Endothelial cell of umbilical vein (primary cell): ENCODE measurements at regions not wholly inside any gene's neighbourhood (a gene's known extent, or its start where the extent isn't known, plus 50 kb on each side); places are given as distances from the start of the nearest gene placed in this dataset.

ENCODE experiments used
- BruUV-seq: library from RNA; stranded (reverse); fragments of 400-500 nt; replicated peaks from 2 replicates; lab custom pipeline; 2021; lab: Mats Ljungman, UMichigan
- CTCF ChIA-PET: fragments of 300-600, 350-600 bp; sonication (Branson Sonifier 250); formaldehyde crosslinking; loops from one replicate; lab custom pipeline; 2021; ENCODE audit warnings: antibody characterized with exemption, inconsistent platforms; lab: Charles Lee
- POLR2A ChIA-PET: fragments of 300-600, 350-600 bp; sonication (Branson Sonifier 250); formaldehyde crosslinking; loops from one replicate; lab custom pipeline; 2021; ENCODE audit warnings: antibody characterized with exemption, inconsistent platforms; lab: Charles Lee
- DNase-seq: peaks from one replicate; pipeline ENCODE4 v3.0.0-alpha.2; 2011; ENCODE audit warnings: low read depth, low spot score
- FAIRE-seq: peaks from 2 replicates; lab custom pipeline; 2011; peaks lifted over from hg19 to GRCh38; lab: Jason Lieb, UNC
- H2AFZ ChIP-seq: 2 replicates; pipeline ENCODE4 v1.6.0; 2012; ENCODE audit warnings: low read depth, low read length, control low read depth, inconsistent platforms
- H3K27ac ChIP-seq: 2 replicates; pipeline ENCODE4 v1.5.1; 2011; ENCODE audit warnings: low read depth, mild to moderate bottlenecking, control low read depth, low read length, moderate library complexity; ENCODE audit not compliant: insufficient read depth
- H3K27me3 ChIP-seq, 2 experiments: 2 replicates each; pipeline versions ENCODE4 v1.6.0 to v1.6.1; 2011; ENCODE audit warnings: low read length in 2 of 2, mixed read lengths in 1 of 2; ENCODE audit not compliant: control insufficient read depth in 2 of 2, insufficient read depth in 2 of 2
- H3K36me3 ChIP-seq, 2 experiments: 2 replicates in 1 of 2; 3 replicates in 1 of 2; pipeline ENCODE4 v1.5.1; 2011; ENCODE audit warnings: low read length in 2 of 2, mild to moderate bottlenecking in 1 of 2, moderate library complexity in 1 of 2; ENCODE audit not compliant: control insufficient read depth in 2 of 2, insufficient read depth in 2 of 2; ENCODE audit errors: extremely low read depth in 1 of 2
- H3K4me1 ChIP-seq: 3 replicates; pipeline ENCODE4 v1.5.1; 2011; ENCODE audit warnings: mild to moderate bottlenecking, low read length; ENCODE audit not compliant: control insufficient read depth, insufficient read depth; ENCODE audit errors: extremely low read depth
- H3K4me2 ChIP-seq: 2 replicates; pipeline ENCODE4 v1.6.1; 2011; ENCODE audit warnings: low read length, control low read depth, mixed read lengths; ENCODE audit not compliant: insufficient read depth
- H3K4me3 ChIP-seq, 3 experiments: fragments of 200-600 bp in 1 of 3; sonication (generic), shearing (Covaris generic) in 1 of 3; replicated peaks in 1 of 3; 2 replicates each; pipeline ENCODE4 v1.5.1; 2011 to 2016; ENCODE audit warnings: control low read depth in 3 of 3, low read length in 3 of 3, mild to moderate bottlenecking in 2 of 3, inconsistent platforms in 1 of 3, low read depth in 1 of 3, moderate library complexity in 1 of 3; ENCODE audit not compliant: insufficient read depth in 1 of 3
- H3K79me2 ChIP-seq: 2 replicates; pipeline ENCODE4 v1.6.0; 2012; ENCODE audit warnings: low read length, inconsistent platforms; ENCODE audit not compliant: control insufficient read depth, insufficient read depth
- H3K9ac ChIP-seq: replicated peaks from 2 replicates; pipeline ENCODE3; 2011; ENCODE audit warnings: low read length, control low read depth; ENCODE audit not compliant: insufficient read depth; ENCODE audit errors: extremely low read depth
- H3K9me1 ChIP-seq: replicated peaks from 3 replicates; pipeline ENCODE4 v1.6.0; 2011; ENCODE audit warnings: mild to moderate bottlenecking, low read length; ENCODE audit not compliant: control insufficient read depth, insufficient read depth; ENCODE audit errors: extremely low read depth
- H3K9me3 ChIP-seq: replicated peaks from 2 replicates; pipeline ENCODE4 v1.5.1; 2012; ENCODE audit warnings: low read length, inconsistent platforms; ENCODE audit not compliant: control insufficient read depth, insufficient read depth
- H4K20me1 ChIP-seq: replicated peaks from 2 replicates; pipeline ENCODE3; 2011; ENCODE audit warnings: mild to moderate bottlenecking, low read length; ENCODE audit not compliant: control insufficient read depth, insufficient read depth; ENCODE audit errors: extremely low read depth
- EZH2 ChIP-seq: IDR thresholded peaks from 2 replicates; pipeline ENCODE4 v1.6.1; 2012; ENCODE audit warnings: borderline replicate concordance, low read depth, mild to moderate bottlenecking, moderate library complexity, low read length, inconsistent platforms; ENCODE audit not compliant: severe bottlenecking
- FOS ChIP-seq: IDR thresholded peaks from 2 replicates; pipeline ENCODE4 v1.6.1; 2011; ENCODE audit warnings: mild to moderate bottlenecking, low read length, moderate library complexity, borderline replicate concordance; ENCODE audit not compliant: insufficient read depth
- GATA2 ChIP-seq: IDR thresholded peaks from 2 replicates; pipeline ENCODE4 v1.7.0; 2011; ENCODE audit warnings: low read depth, mild to moderate bottlenecking, moderate library complexity, mixed read lengths, low read length; ENCODE audit not compliant: insufficient read length, insufficient read depth
- JUN ChIP-seq: IDR thresholded peaks from 2 replicates; pipeline ENCODE4 v1.6.1; 2011; ENCODE audit warnings: borderline replicate concordance, low read depth; ENCODE audit not compliant: insufficient read length, insufficient read depth
- MYC ChIP-seq: IDR thresholded peaks from one replicate; pipeline ENCODE4 v1.6.1; 2011; ENCODE audit warnings: mild to moderate bottlenecking, low read depth, low read length
- POLR2A ChIP-seq: IDR thresholded peaks from 2 replicates; pipeline ENCODE4 v1.6.1; 2012; ENCODE audit warnings: low read depth, mild to moderate bottlenecking, control low read depth, low read length
- POLR2AphosphoS5 ChIP-seq: IDR thresholded peaks from 2 replicates; pipeline ENCODE4 v1.6.1; 2012; ENCODE audit warnings: low read depth, mild to moderate bottlenecking, control low read depth, low read length, moderate library complexity; ENCODE audit not compliant: insufficient read depth
- dilution Hi-C: fragments of 300-500 bp; cut with MboI; formaldehyde crosslinking; loops from one replicate; pipeline ENCODE4 v1.15.0; 2019; ENCODE audit warnings: low sequenced_read_pairs; ENCODE audit not compliant: extremely low pct_ligation_motif_present
- intact Hi-C: fragments of 100-400 bp; cut with micrococcal nuclease; formaldehyde crosslinking; loops from one replicate; pipeline ENCODE4 v1.10.0; 2022
- TF ChIP-seq, protein P1 (sequence below): IDR thresholded peaks from 2 replicates; pipeline ENCODE4 v1.6.1; 2011; ENCODE audit not compliant: insufficient read depth, insufficient read length
- TF ChIP-seq, protein P2 (sequence below), 2 donors: IDR thresholded peaks; 1 replicate in 1 of 2; 2 replicates in 1 of 2; pipeline ENCODE4 v1.5.1; 2011; ENCODE audit warnings: low read length in 2 of 2, mild to moderate bottlenecking in 2 of 2, moderate library complexity in 2 of 2, control low read depth in 1 of 2, inconsistent platforms in 1 of 2, low read depth in 1 of 2; ENCODE audit not compliant: insufficient read depth in 1 of 2; ENCODE audit errors: extremely low read depth in 1 of 2

GRCh38 chr1:221949996-221950395 is 208.1 kb upstream of the DUSP10 start:
- no peaks in the 10 kb centered on the region for H3K4me1 ChIP-seq
- no peaks in the 10 kb centered on the region for H3K9me1 ChIP-seq
- CTCF ChIA-PET = no interaction called here
- intact Hi-C loops = no loop called here
- BruUV-seq = no TSS peak
- POLR2A ChIA-PET = no interaction called here
- no peaks in the 10 kb centered on the region for H4K20me1 ChIP-seq
- DNase-seq = no peak
- no peaks in the 10 kb centered on the region for H3K27me3 ChIP-seq
- dilution Hi-C loops = no loop called here
- H3K79me2 ChIP-seq = no peaks in the 10 kb centered on the region
- no peak overlapping the region for H3K4me2 ChIP-seq
- no peak for FAIRE-seq
- H3K9me3 ChIP-seq = no peaks in the 10 kb centered on the region
- no peak overlapping the region for H3K27ac ChIP-seq
- H3K4me3 ChIP-seq = no peak overlapping the region
- H3K9ac ChIP-seq = no peak overlapping the region
- H2AFZ ChIP-seq = no peak overlapping the region
- no peaks in the 10 kb centered on the region for H3K36me3 ChIP-seq
- TF ChIP-seq POLR2AphosphoS5 = no peak

GRCh38 chr1:221948459-221948858 is 206.6 kb upstream of the DUSP10 start:
- FAIRE-seq = no peak
- Histone ChIP-seq H3K4me1 (no peaks in the 10 kb centered on the region), H3K9ac (no peak overlapping the region), H3K9me1 (no peaks in the 10 kb centered on the region), H2AFZ (no peak overlapping the region), H3K27me3 (no peaks in the 10 kb centered on the region), H4K20me1 (no peaks in the 10 kb centered on the region), H3K9me3 (no peaks in the 10 kb centered on the region), H3K4me2 (no peak overlapping the region), H3K27ac (no peak overlapping the region), H3K36me3 (no peaks in the 10 kb centered on the region), H3K79me2 (no peaks in the 10 kb centered on the region), H3K4me3 (no peak overlapping the region)
- TF ChIP-seq GATA2 = no peak
- TF ChIP-seq POLR2AphosphoS5 = no peak
- TF ChIP-seq MYC = no peak
- TF ChIP-seq, protein P1, sequence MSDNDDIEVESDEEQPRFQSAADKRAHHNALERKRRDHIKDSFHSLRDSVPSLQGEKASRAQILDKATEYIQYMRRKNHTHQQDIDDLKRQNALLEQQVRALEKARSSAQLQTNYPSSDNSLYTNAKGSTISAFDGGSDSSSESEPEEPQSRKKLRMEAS = no peak
- no peak for TF ChIP-seq FOS
- TF ChIP-seq POLR2A = no peak
- TF ChIP-seq JUN = no peak
- TF ChIP-seq, protein P2, sequence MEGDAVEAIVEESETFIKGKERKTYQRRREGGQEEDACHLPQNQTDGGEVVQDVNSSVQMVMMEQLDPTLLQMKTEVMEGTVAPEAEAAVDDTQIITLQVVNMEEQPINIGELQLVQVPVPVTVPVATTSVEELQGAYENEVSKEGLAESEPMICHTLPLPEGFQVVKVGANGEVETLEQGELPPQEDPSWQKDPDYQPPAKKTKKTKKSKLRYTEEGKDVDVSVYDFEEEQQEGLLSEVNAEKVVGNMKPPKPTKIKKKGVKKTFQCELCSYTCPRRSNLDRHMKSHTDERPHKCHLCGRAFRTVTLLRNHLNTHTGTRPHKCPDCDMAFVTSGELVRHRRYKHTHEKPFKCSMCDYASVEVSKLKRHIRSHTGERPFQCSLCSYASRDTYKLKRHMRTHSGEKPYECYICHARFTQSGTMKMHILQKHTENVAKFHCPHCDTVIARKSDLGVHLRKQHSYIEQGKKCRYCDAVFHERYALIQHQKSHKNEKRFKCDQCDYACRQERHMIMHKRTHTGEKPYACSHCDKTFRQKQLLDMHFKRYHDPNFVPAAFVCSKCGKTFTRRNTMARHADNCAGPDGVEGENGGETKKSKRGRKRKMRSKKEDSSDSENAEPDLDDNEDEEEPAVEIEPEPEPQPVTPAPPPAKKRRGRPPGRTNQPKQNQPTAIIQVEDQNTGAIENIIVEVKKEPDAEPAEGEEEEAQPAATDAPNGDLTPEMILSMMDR (IDR thresholded peaks at IDR 0.05; ENCODE audit: extremely low read depth in 1 of 2, insufficient read depth in 1 of 2, low read depth in 1 of 2, low read length in 2 of 2) = no peak
- no peak for TF ChIP-seq EZH2
- ChIA-PET POLR2A (no interaction called here), CTCF (no interaction called here)
- dilution Hi-C loops (no loop called here), intact Hi-C loops (no loop called here)
- BruUV-seq = no TSS peak
- no peak for DNase-seq
